Caco-2 (cell line): ENCODE measurements at regions not wholly inside any gene's neighbourhood (a gene's known extent, or its start where the extent isn't known, plus 50 kb on each side); places are given as distances from the start of the nearest gene placed in this dataset.

Experiments
- BruUV-seq: library from RNA; stranded (reverse); fragments of 400-500 nt; replicated peaks from 2 replicates; lab custom pipeline; 2021; lab: Mats Ljungman, UMichigan
- CTCF ChIA-PET: fragments of 300-600 bp; sonication (Branson Sonifier 250); formaldehyde crosslinking; loops from one replicate; lab custom pipeline; 2022; ENCODE audit warnings: antibody characterized with exemption; lab: Charles Lee
- POLR2A ChIA-PET: fragments of 300-600 bp; sonication (Branson Sonifier 250); formaldehyde crosslinking; loops from one replicate; lab custom pipeline; 2022; ENCODE audit warnings: antibody characterized with exemption; lab: Charles Lee
- DNase-seq, 2 experiments: peaks; one replicate each; pipeline versions ENCODE4 v3.0.0 to v3.0.0-alpha.2; 2020 to 2022
- H3K27me3 ChIP-seq: replicated peaks from 2 replicates; pipeline ENCODE4 v1.6.0; 2011; ENCODE audit warnings: low read length; ENCODE audit not compliant: control insufficient read depth, insufficient read depth
- H3K36me3 ChIP-seq: 2 replicates; pipeline ENCODE4 v1.5.1; 2011; ENCODE audit warnings: low read length; ENCODE audit not compliant: control insufficient read depth, insufficient read depth
- H3K4me1 ChIP-seq: fragments of 250-450 bp; sonication (Bioruptor Pico); 2 replicates; pipeline ENCODE4 v1.5.1; 2020; ENCODE audit warnings: mild to moderate bottlenecking
- H3K4me3 ChIP-seq: 2 replicates; pipeline ENCODE4 v1.5.1; 2011; ENCODE audit warnings: low read depth, mild to moderate bottlenecking, control low read depth, low read length
- H3K9me3 ChIP-seq: fragments of 250-450 bp; sonication (Bioruptor Pico); 2 replicates; pipeline ENCODE4 v1.5.1; 2020; ENCODE audit warnings: mild to moderate bottlenecking, moderate library complexity
- H3K27ac Mint-ChIP-seq: one replicate; pipeline ENCODE4 v1.8.0; 2022; ENCODE audit warnings: mixed read lengths; ENCODE audit not compliant: unreplicated experiment
- H3K27me3 Mint-ChIP-seq: one replicate; pipeline ENCODE4 v1.8.0; 2022; ENCODE audit warnings: mixed read lengths; ENCODE audit not compliant: insufficient read depth, unreplicated experiment
- H3K36me3 Mint-ChIP-seq: one replicate; pipeline ENCODE4 v1.8.0; 2022; ENCODE audit warnings: mild to moderate bottlenecking, mixed read lengths; ENCODE audit not compliant: insufficient read depth, unreplicated experiment
- H3K4me1 Mint-ChIP-seq: one replicate; pipeline ENCODE4 v1.8.0; 2022; ENCODE audit warnings: low read depth, mixed read lengths; ENCODE audit not compliant: unreplicated experiment
- H3K4me3 Mint-ChIP-seq: one replicate; pipeline ENCODE4 v1.8.0; 2022; ENCODE audit warnings: mild to moderate bottlenecking, moderate library complexity, mixed read lengths; ENCODE audit not compliant: unreplicated experiment
- H3K9me3 Mint-ChIP-seq: one replicate; pipeline ENCODE4 v1.8.0; 2022; ENCODE audit warnings: mixed read lengths; ENCODE audit not compliant: unreplicated experiment
- CTCF ChIP-seq, 2 experiments: fragments of 200-600 bp in 1 of 2; IDR thresholded peaks; 1 replicate in 1 of 2; 2 replicates in 1 of 2; pipeline versions ENCODE4 v1.5.1 to v1.8.0; 2011 to 2022; ENCODE audit warnings: antibody characterized with exemption in 1 of 2, control low read depth in 1 of 2, inconsistent platforms in 1 of 2, low read depth in 1 of 2, low read length in 1 of 2, mild to moderate bottlenecking in 1 of 2, moderate library complexity in 1 of 2; ENCODE audit not compliant: insufficient read depth in 1 of 2, severe bottlenecking in 1 of 2, unreplicated experiment in 1 of 2
- intact Hi-C: fragments of 100-400 bp; cut with micrococcal nuclease; formaldehyde crosslinking; loops from one replicate; pipeline ENCODE4 v1.10.0; 2022; ENCODE audit not compliant: unreplicated experiment

DNA sequence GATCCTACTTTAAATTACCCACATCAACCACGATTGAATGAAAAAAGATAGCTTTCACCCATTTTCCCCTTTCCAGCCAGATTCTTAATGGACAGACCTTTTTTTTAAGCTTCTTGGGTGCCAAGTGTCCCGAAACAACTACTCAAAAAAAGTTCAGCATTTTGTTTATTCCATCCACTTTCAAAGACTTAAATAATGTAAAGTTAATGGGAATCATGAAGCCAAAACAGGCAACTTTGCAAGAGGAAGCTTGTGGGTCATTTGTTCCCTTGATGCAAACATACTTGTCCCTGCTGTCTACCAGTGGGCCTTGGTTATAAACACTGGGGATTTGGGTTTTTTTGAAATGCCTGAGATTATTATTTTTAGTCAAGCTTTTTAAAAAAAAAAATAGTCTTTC lies 414.0 kb upstream of the PSMD7 start:
- H3K4me3 ChIP-seq, result no peak overlapping the region
- no peaks in the 10 kb centered on the region for H3K4me1 Mint-ChIP-seq
- H3K27ac Mint-ChIP-seq, result no peak overlapping the region
- no TSS peak for BruUV-seq
- DNase-seq, result no peak
- no peaks in the 10 kb centered on the region for H3K27me3 ChIP-seq
- no peak overlapping the region for H3K4me3 Mint-ChIP-seq
- H3K27me3 Mint-ChIP-seq, result peaks cover 19% of the 10 kb centered on the region
- TF ChIP-seq CTCF (IDR thresholded peaks at IDR 0.05; ENCODE audit: insufficient read depth in 1 of 2, low read depth in 1 of 2, low read length in 1 of 2, severe bottlenecking in 1 of 2, unreplicated experiment in 1 of 2), result no peak
- intact Hi-C loops, result no loop called here
- ChIA-PET POLR2A (no interaction called here), CTCF (interaction anchor here (0.8 kb wide), 1 partner anchor 276 kb away, joined by 3 read pairs; no protein-coding TSS in a partner anchor)
- no peaks in the 10 kb centered on the region for H3K9me3 Mint-ChIP-seq
- H3K36me3 Mint-ChIP-seq, result no peaks in the 10 kb centered on the region
- H3K36me3 ChIP-seq, result no peaks in the 10 kb centered on the region
- H3K9me3 ChIP-seq, result no peaks in the 10 kb centered on the region
- H3K4me1 ChIP-seq, result no peaks in the 10 kb centered on the region

DNA sequence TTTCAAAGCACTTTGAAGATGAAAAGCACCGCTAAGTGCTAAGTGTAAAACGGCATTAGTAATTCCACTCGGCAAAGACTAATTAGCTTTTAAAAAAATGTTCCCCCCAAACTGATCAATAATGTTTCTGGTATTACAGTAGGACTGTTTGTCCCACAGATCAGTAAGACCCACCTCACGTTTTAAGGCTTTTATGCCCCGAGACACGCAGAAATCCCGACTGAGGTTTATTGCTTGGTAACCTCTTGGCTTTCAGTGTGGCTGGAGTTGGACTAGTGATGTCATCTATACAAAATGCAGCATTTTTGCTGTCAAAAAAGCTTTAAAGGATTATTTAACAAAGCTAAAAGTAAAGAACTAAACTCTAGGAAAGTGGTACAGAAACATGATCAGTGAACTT lies 414.6 kb upstream of the PSMD7 start:
- Mint-ChIP-seq H3K27me3 (peaks cover 16% of the 10 kb centered on the region), H3K4me3 (no peak overlapping the region), H3K4me1 (no peaks in the 10 kb centered on the region), H3K27ac (no peak overlapping the region), H3K9me3 (no peaks in the 10 kb centered on the region), H3K36me3 (no peaks in the 10 kb centered on the region)
- CTCF ChIA-PET, result no interaction called here
- no TSS peak for BruUV-seq
- POLR2A ChIA-PET, result no interaction called here
- Histone ChIP-seq H3K4me3 (no peak overlapping the region), H3K27me3 (no peaks in the 10 kb centered on the region), H3K9me3 (no peaks in the 10 kb centered on the region), H3K4me1 (no peaks in the 10 kb centered on the region), H3K36me3 (no peaks in the 10 kb centered on the region)
- intact Hi-C loops, result no loop called here
- no peak for TF ChIP-seq CTCF (IDR thresholded peaks at IDR 0.05; ENCODE audit: insufficient read depth in 1 of 2, low read depth in 1 of 2, low read length in 1 of 2, severe bottlenecking in 1 of 2, unreplicated experiment in 1 of 2)
- no peak for DNase-seq

DNA sequence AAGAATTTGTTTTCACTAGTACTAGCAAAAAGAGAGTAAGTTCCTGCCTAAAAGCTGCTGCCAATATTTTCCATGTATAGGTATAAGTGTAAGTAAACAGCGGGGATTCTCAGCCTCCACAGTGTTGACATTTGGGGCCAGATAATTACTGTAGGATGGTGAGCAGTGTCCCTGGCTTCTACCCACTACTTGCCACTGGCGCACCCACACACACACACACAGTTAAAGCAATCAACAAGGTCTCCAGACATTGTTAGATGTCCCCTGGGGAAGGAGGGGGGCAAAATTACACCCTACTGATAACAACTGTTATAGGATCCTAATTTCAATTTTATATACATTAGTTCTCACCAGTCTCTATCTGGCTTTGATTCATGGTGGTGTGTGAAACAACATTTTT lies 417.0 kb upstream of the PSMD7 start:
- TF ChIP-seq CTCF (IDR thresholded peaks at IDR 0.05; ENCODE audit: insufficient read depth in 1 of 2, low read depth in 1 of 2, low read length in 1 of 2, severe bottlenecking in 1 of 2, unreplicated experiment in 1 of 2), result no peak
- Histone ChIP-seq H3K4me3 (no peak overlapping the region), H3K27me3 (no peaks in the 10 kb centered on the region), H3K9me3 (no peaks in the 10 kb centered on the region), H3K4me1 (no peaks in the 10 kb centered on the region), H3K36me3 (no peaks in the 10 kb centered on the region)
- Mint-ChIP-seq H3K4me1 (no peaks in the 10 kb centered on the region), H3K36me3 (no peaks in the 10 kb centered on the region), H3K4me3 (no peak overlapping the region), H3K27me3 (peaks cover 13% of the 10 kb centered on the region), H3K9me3 (no peaks in the 10 kb centered on the region), H3K27ac (no peak overlapping the region)
- intact Hi-C loops, result no loop called here
- BruUV-seq, result no TSS peak
- ChIA-PET CTCF (no interaction called here), POLR2A (no interaction called here)
- no peak for DNase-seq
